OCI-LY3 (cell line): ENCODE measurements at regions not wholly inside any gene's neighbourhood (a gene's known extent, or its start where the extent isn't known, plus 50 kb on each side); places are given as distances from the start of the nearest gene placed in this dataset.

Source experiments
- H2AFZ ChIP-seq: fragments of 200-600, 300-600 bp; shearing (Covaris generic); 2 replicates; pipeline ENCODE4 v1.6.0; 2014; ENCODE audit warnings: antibody characterized with exemption, low read depth, low read length
- H3K27ac ChIP-seq: fragments of 200-600, 300-600 bp; sonication (generic); 2 replicates; pipeline ENCODE4 v1.5.1; 2014; ENCODE audit warnings: mild to moderate bottlenecking, low read length, moderate library complexity, mixed read lengths
- H3K27me3 ChIP-seq: fragments of 200-600, 300-600 bp; sonication (generic); 2 replicates; pipeline ENCODE4 v1.6.1; 2014; ENCODE audit warnings: low read depth, low read length, mixed read lengths
- H3K36me3 ChIP-seq: fragments of 200-600, 300-600 bp; sonication (generic); replicated peaks from 2 replicates; pipeline ENCODE3; 2014; ENCODE audit warnings: low read depth, low read length, mixed read lengths
- H3K4me1 ChIP-seq: fragments of 300-600, 200-600 bp; sonication (generic); 2 replicates; pipeline ENCODE4 v1.6.1; 2014; ENCODE audit warnings: low read length, mixed read lengths
- H3K4me2 ChIP-seq: fragments of 200-600, 300-600 bp; sonication (generic); 2 replicates; pipeline ENCODE4 v1.6.1; 2014; ENCODE audit warnings: low read length, mixed read lengths
- H3K4me3 ChIP-seq: fragments of 300-600, 200-600 bp; sonication (generic); 2 replicates; pipeline ENCODE4 v1.5.1; 2014; ENCODE audit warnings: antibody characterized with exemption, mild to moderate bottlenecking, low read length, moderate library complexity
- H3K79me2 ChIP-seq: fragments of 300-600, 200-600 bp; shearing (Covaris generic); 2 replicates; pipeline ENCODE4 v1.6.1; 2014; ENCODE audit warnings: mild to moderate bottlenecking, low read length, mixed read lengths
- H3K9ac ChIP-seq: fragments of 300-600, 200-600 bp; shearing (Covaris generic); 2 replicates; pipeline ENCODE4 v1.6.0; 2014; ENCODE audit warnings: mild to moderate bottlenecking, low read length, moderate library complexity
- H3K9me3 ChIP-seq: fragments of 200-600, 300-600 bp; shearing (Covaris generic); 2 replicates; pipeline ENCODE4 v1.6.1; 2014; ENCODE audit warnings: low read length, mixed read lengths; ENCODE audit not compliant: insufficient read depth
- H4K20me1 ChIP-seq: fragments of 200-600, 300-600 bp; sonication (generic); 2 replicates; pipeline ENCODE4 v1.6.1; 2016; ENCODE audit warnings: low read length, mixed read lengths; ENCODE audit not compliant: insufficient read depth
- CTCF ChIP-seq: fragments of 200-600, 300-600 bp; sonication (generic); IDR thresholded peaks from 2 replicates; pipeline ENCODE4 v1.5.1; 2014; ENCODE audit warnings: antibody characterized with exemption, low read length, low read depth
- EZH2phosphoT487 ChIP-seq: fragments of 200-600 bp; shearing (Covaris generic); IDR thresholded peaks from 2 replicates; pipeline ENCODE4 v1.6.1; 2018; ENCODE audit warnings: antibody characterized with exemption, mixed run types, low read depth

GRCh38 chr18:61001138-61001537 is 332.1 kb upstream of the CDH20 start:
- Histone ChIP-seq H3K4me1 (no peaks in the 10 kb centered on the region), H3K27me3 (no peaks in the 10 kb centered on the region), H3K79me2 (no peaks in the 10 kb centered on the region), H3K4me3 (no peak overlapping the region), H3K4me2 (no peak overlapping the region), H3K9ac (no peak overlapping the region), H2AFZ (no peak overlapping the region), H4K20me1 (no peaks in the 10 kb centered on the region), H3K9me3 (no peaks in the 10 kb centered on the region), H3K27ac (no peak overlapping the region), H3K36me3 (no peaks in the 10 kb centered on the region)
- TF ChIP-seq EZH2phosphoT487, result no peak
- TF ChIP-seq CTCF, result no peak

GRCh38 chr18:61006687-61007224 is 326.5 kb upstream of the CDH20 start:
- H3K9ac ChIP-seq, result no peak overlapping the region
- no peaks in the 10 kb centered on the region for H4K20me1 ChIP-seq
- H3K4me2 ChIP-seq, result no peak overlapping the region
- no peak overlapping the region for H2AFZ ChIP-seq
- H3K36me3 ChIP-seq, result no peaks in the 10 kb centered on the region
- H3K27ac ChIP-seq, result no peak overlapping the region
- H3K4me1 ChIP-seq, result no peaks in the 10 kb centered on the region
- H3K9me3 ChIP-seq, result no peaks in the 10 kb centered on the region
- TF ChIP-seq CTCF (no peak), EZH2phosphoT487 (no peak)
- H3K79me2 ChIP-seq, result no peaks in the 10 kb centered on the region
- no peaks in the 10 kb centered on the region for H3K27me3 ChIP-seq
- H3K4me3 ChIP-seq, result no peak overlapping the region

GRCh38 chr18:61019338-61020301 is 313.6 kb upstream of the CDH20 start:
- H3K36me3 ChIP-seq, result no peaks in the 10 kb centered on the region
- H3K79me2 ChIP-seq, result no peaks in the 10 kb centered on the region
- no peak for TF ChIP-seq EZH2phosphoT487
- TF ChIP-seq CTCF, result no peak
- no peaks in the 10 kb centered on the region for H4K20me1 ChIP-seq
- H3K4me1 ChIP-seq, result no peaks in the 10 kb centered on the region
- no peak overlapping the region for H3K4me2 ChIP-seq
- no peak overlapping the region for H3K9ac ChIP-seq
- H3K9me3 ChIP-seq, result no peaks in the 10 kb centered on the region
- no peaks in the 10 kb centered on the region for H3K27me3 ChIP-seq
- no peak overlapping the region for H3K4me3 ChIP-seq
- H2AFZ ChIP-seq, result no peak overlapping the region
- no peak overlapping the region for H3K27ac ChIP-seq

- Histone ChIP-seq H3K9ac (no peak overlapping the region), H3K36me3 (no peaks in the 10 kb centered on the region), H2AFZ (no peak overlapping the region), H3K4me3 (no peak overlapping the region), H3K27ac (no peak overlapping the region), H3K27me3 (no peaks in the 10 kb centered on the region), H3K4me2 (no peak overlapping the region), H3K9me3 (no peaks in the 10 kb centered on the region), H4K20me1 (no peaks in the 10 kb centered on the region), H3K4me1 (no peaks in the 10 kb centered on the region), H3K79me2 (no peaks in the 10 kb centered on the region)
- no peak for TF ChIP-seq EZH2phosphoT487
- TF ChIP-seq CTCF, result no peak
These were observed 307.6 kb upstream of the CDH20 start for GRCh38 chr18:61025596-61025995.
